ENCODE measurements at regions not wholly inside any gene's neighbourhood (a gene's known extent, or its start where the extent isn't known, plus 50 kb on each side); places are given as distances from the start of the nearest gene placed in this dataset.
"Not testable (repeated sequence)": the region's sequence is repeated elsewhere in the genome, so short reads cannot be mapped to it uniquely, and the experiment has no call there.

DNA sequence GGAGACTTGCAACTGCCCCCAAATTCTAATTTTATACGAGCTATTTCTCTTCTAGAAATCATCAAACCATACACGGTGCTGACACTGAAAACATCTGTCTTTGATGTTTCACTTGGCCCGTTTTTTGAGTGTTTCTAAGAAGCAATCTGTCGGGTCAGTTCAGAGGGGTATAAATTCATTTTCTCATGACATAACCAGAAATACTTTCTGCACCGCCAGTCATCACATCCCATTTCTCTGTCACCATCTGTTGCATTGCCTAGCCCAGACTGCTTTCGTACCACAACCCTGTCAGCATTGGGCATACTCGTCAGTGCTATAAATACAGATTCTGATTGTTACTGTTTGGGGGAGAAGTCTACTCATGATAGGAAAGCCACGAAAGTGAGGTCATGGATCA lies 63.1 kb upstream of the CCDC90B start:
- Mint-ChIP-seq H3K9me3 (peaks cover 0 to 9% (median 2%) of the 10 kb centered on the region in 11 donors), H3K4me1 (no peaks in the 10 kb centered on the region), H3K27me3 (peaks cover 0 to 13% (median 8%) of the 10 kb centered on the region in 5 donors), H3K4me3 (no peak overlapping the region), H3K36me3 (peaks cover 0 to 3% (median 0%) of the 10 kb centered on the region in 5 donors), H3K27ac (no peak overlapping the region)
- ChIA-PET CTCF (no interaction called here), POLR2A (no interaction called here)
- intact Hi-C loops (cut with micrococcal nuclease): no loop called here
- Histone ChIP-seq H3K27me3 (ENCODE audit: control insufficient read depth in 2 of 2, insufficient read depth in 2 of 2, low read length in 2 of 2) (no peaks in the 10 kb centered on the region), H3K9me3 (ENCODE audit: control insufficient read depth in 2 of 3, low read length in 3 of 3) (no peaks in the 10 kb centered on the region), H3K36me3 (ENCODE audit: control insufficient read depth in 2 of 3, insufficient read depth in 3 of 3, low read length in 3 of 3) (no peaks in the 10 kb centered on the region), H3K4me1 (ENCODE audit: control insufficient read depth in 2 of 2, insufficient read depth in 2 of 2, low read length in 2 of 2) (no peaks in the 10 kb centered on the region), H3K4me3 (ENCODE audit: low read length) (no peak overlapping the region), H3K27ac (ENCODE audit: low read depth, low read length) (no peak overlapping the region)
- ATAC-seq (no peak), DNase-seq (no peak)

DNA sequence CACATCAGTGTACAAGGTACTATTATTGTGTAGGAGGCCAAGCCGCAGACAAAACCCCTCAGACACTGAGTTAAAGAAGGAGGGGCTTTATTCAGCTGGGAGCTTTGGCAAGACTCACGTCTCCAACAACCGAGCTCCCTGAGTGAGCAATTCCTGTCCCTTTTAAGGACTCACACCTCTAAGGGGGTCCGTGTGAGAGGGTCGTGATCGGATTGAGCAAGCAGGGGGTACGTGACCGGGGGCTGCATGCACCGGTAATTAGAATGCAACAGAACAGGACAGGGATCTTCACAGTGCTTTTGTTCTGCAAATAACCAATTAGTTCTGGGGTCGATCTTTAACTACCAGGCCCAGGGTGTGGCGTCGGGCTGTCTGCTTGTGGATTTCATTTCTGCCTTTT lies 60.5 kb upstream of the CCDC90B start:
- intact Hi-C loops (cut with micrococcal nuclease): not testable (repeated sequence)

DNA sequence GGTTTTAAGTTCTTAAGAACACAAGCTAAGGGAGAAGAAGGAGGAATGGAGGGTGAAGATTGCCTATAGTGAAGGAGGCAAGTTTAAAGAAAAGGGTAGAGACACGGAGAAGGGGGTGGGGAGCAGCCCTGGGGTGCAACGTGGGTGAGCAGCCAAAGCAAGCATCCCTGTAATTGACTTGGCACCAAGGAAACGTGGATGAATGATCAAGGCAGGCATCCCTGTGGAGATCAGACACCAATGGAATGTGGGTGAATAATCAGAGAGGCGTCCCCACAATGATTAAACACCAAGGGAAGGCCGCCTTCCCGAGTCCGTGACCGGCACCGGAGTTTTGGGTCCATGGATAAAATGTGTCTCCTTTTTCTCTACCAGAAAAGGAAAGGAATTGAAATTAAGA lies 58.4 kb upstream of the CCDC90B start:
- H3K9me3 ChIP-seq (ENCODE audit: control insufficient read depth in 2 of 3, low read length in 3 of 3); H3K4me3 Mint-ChIP-seq; H3K36me3 ChIP-seq (ENCODE audit: control insufficient read depth in 2 of 3, insufficient read depth in 3 of 3, low read length in 3 of 3); intact Hi-C loops (cut with micrococcal nuclease); H3K9me3 Mint-ChIP-seq; POLR2A ChIA-PET; H3K27me3 ChIP-seq (ENCODE audit: control insufficient read depth in 2 of 2, insufficient read depth in 2 of 2, low read length in 2 of 2); H3K4me3 ChIP-seq (ENCODE audit: low read length); H3K27ac Mint-ChIP-seq; ATAC-seq; CTCF ChIA-PET; H3K4me1 ChIP-seq (ENCODE audit: control insufficient read depth in 2 of 2, insufficient read depth in 2 of 2, low read length in 2 of 2); H3K4me1 Mint-ChIP-seq; H3K27ac ChIP-seq (ENCODE audit: low read depth, low read length); H3K36me3 Mint-ChIP-seq; DNase-seq: not testable (repeated sequence)
- peaks cover 0 to 13% (median 9%) of the 10 kb centered on the region in 5 donors for H3K27me3 Mint-ChIP-seq

More for the DNA sequence above, 60.5 kb upstream of the CCDC90B start:
- H3K27ac Mint-ChIP-seq; POLR2A ChIA-PET; H3K36me3 Mint-ChIP-seq; H3K4me1 Mint-ChIP-seq; H3K36me3 ChIP-seq (ENCODE audit: control insufficient read depth in 2 of 3, insufficient read depth in 3 of 3, low read length in 3 of 3); H3K27ac ChIP-seq (ENCODE audit: low read depth, low read length); H3K27me3 ChIP-seq (ENCODE audit: control insufficient read depth in 2 of 2, insufficient read depth in 2 of 2, low read length in 2 of 2); DNase-seq; H3K9me3 ChIP-seq (ENCODE audit: control insufficient read depth in 2 of 3, low read length in 3 of 3); ATAC-seq; H3K4me3 Mint-ChIP-seq; H3K4me1 ChIP-seq (ENCODE audit: control insufficient read depth in 2 of 2, insufficient read depth in 2 of 2, low read length in 2 of 2); H3K4me3 ChIP-seq (ENCODE audit: low read length); H3K9me3 Mint-ChIP-seq: not testable (repeated sequence)
- CTCF ChIA-PET: interaction anchor here (0.7 kb wide), 1 partner anchor 479 kb away, joined by 3 read pairs; no protein-coding TSS in a partner anchor
- peaks cover 0 to 13% (median 9%) of the 10 kb centered on the region in 5 donors for H3K27me3 Mint-ChIP-seq

DNA sequence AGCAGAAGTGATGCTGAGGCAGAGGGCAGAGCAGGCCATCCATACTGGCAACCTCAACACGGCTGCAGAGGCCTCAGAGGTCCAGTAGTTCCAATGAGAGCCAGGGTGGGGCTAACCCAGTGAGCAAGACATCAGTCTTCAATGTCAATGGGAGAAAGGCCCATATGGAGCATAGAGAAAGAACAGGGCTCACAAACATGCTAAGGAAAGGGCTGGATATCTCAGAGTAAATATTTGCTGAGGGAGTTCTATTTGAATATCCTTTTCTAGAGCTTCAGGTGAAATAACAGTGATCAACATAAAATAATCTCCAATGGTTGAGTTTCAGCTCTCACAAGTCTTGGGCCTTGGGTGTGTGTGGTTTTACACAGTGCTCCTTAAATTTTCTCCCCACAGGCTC lies 50.8 kb upstream of the CCDC90B start:
- ChIA-PET CTCF (interaction anchor here (0.6 kb wide), 1 partner anchor 995 kb away, joined by 3 read pairs; no protein-coding TSS in a partner anchor), POLR2A (no interaction called here)
- no peak overlapping the region for H3K27ac ChIP-seq (ENCODE audit: low read depth, low read length)
- no peaks in the 10 kb centered on the region for H3K4me1 ChIP-seq (ENCODE audit: control insufficient read depth in 2 of 2, insufficient read depth in 2 of 2, low read length in 2 of 2)
- ATAC-seq: no peak
- no peak overlapping the region for H3K4me3 ChIP-seq (ENCODE audit: low read length)
- Mint-ChIP-seq H3K27ac (no peak overlapping the region), H3K9me3 (peaks cover 0 to 4% (median 0%) of the 10 kb centered on the region in 11 donors), H3K4me3 (no peak overlapping the region), H3K4me1 (peaks cover 0 to 2% (median 0%) of the 10 kb centered on the region in 7 donors), H3K36me3 (no peaks in the 10 kb centered on the region), H3K27me3 (peaks cover 0 to 5% (median 0%) of the 10 kb centered on the region in 5 donors)
- no peaks in the 10 kb centered on the region for H3K27me3 ChIP-seq (ENCODE audit: control insufficient read depth in 2 of 2, insufficient read depth in 2 of 2, low read length in 2 of 2)
- no peaks in the 10 kb centered on the region for H3K9me3 ChIP-seq (ENCODE audit: control insufficient read depth in 2 of 3, low read length in 3 of 3)
- no peaks in the 10 kb centered on the region for H3K36me3 ChIP-seq (ENCODE audit: control insufficient read depth in 2 of 3, insufficient read depth in 3 of 3, low read length in 3 of 3)
- intact Hi-C loops (cut with micrococcal nuclease): no loop called here
- DNase-seq: no peak

All from naive thymus-derived CD4-positive, alpha-beta T cell (primary cell).